ENCODE measurements at regions not wholly inside any gene's neighbourhood (a gene's known extent, or its start where the extent isn't known, plus 50 kb on each side); places are given as distances from the start of the nearest gene placed in this dataset.

GRCh38 chr9:96136992-96137670 is 164.8 kb downstream of the HSD17B3 start:
- no peak for TF ChIP-seq ATF2 (IDR thresholded peaks at IDR 0.05; ENCODE audit: low read length)
- TF ChIP-seq, protein P1, sequence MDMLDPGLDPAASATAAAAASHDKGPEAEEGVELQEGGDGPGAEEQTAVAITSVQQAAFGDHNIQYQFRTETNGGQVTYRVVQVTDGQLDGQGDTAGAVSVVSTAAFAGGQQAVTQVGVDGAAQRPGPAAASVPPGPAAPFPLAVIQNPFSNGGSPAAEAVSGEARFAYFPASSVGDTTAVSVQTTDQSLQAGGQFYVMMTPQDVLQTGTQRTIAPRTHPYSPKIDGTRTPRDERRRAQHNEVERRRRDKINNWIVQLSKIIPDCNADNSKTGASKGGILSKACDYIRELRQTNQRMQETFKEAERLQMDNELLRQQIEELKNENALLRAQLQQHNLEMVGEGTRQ (IDR thresholded peaks at IDR 0.05; ENCODE audit: low read length), result no peak
- TF ChIP-seq, protein P2, sequence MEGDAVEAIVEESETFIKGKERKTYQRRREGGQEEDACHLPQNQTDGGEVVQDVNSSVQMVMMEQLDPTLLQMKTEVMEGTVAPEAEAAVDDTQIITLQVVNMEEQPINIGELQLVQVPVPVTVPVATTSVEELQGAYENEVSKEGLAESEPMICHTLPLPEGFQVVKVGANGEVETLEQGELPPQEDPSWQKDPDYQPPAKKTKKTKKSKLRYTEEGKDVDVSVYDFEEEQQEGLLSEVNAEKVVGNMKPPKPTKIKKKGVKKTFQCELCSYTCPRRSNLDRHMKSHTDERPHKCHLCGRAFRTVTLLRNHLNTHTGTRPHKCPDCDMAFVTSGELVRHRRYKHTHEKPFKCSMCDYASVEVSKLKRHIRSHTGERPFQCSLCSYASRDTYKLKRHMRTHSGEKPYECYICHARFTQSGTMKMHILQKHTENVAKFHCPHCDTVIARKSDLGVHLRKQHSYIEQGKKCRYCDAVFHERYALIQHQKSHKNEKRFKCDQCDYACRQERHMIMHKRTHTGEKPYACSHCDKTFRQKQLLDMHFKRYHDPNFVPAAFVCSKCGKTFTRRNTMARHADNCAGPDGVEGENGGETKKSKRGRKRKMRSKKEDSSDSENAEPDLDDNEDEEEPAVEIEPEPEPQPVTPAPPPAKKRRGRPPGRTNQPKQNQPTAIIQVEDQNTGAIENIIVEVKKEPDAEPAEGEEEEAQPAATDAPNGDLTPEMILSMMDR (IDR thresholded peaks at IDR 0.05; ENCODE audit: control extremely low read depth in 1 of 3, insufficient read depth in 1 of 3, low read depth in 1 of 3, low read length in 3 of 3), result no peak
- TF ChIP-seq GTF2F1 (IDR thresholded peaks at IDR 0.05; ENCODE audit: borderline replicate concordance, low read depth, low read length), result no peak
- TF ChIP-seq RXRA (IDR thresholded peaks at IDR 0.05; ENCODE audit: insufficient read depth, low read depth, low read length), result no peak
- no peak for TF ChIP-seq BRCA1 (IDR thresholded peaks at IDR 0.05; ENCODE audit: low read depth, low read length)
- no peak for TF ChIP-seq EZH2 (IDR thresholded peaks at IDR 0.05; ENCODE audit: low read depth, low read length, severe bottlenecking)
